IMR-90 (cell line): ENCODE measurements at regions not wholly inside any gene's neighbourhood (a gene's known extent, or its start where the extent isn't known, plus 50 kb on each side); places are given as distances from the start of the nearest gene placed in this dataset.

Source experiments
- ATAC-seq: fragments of 200-7000 bp; cut with Tn5 transposase; 2 replicates; pipeline ENCODE4 v1.9.1; 2020; ENCODE audit warnings: low read depth, mild to moderate bottlenecking, moderate library complexity
- BruUV-seq: library from RNA; stranded (reverse); fragments of 400-500 nt; replicated peaks from 2 replicates; lab custom pipeline; 2021; lab: Mats Ljungman, UMichigan
- CTCF ChIA-PET: fragments of 300-600 bp; formaldehyde crosslinking; extraction: SDS; loops from one replicate; lab custom pipeline; 2021; ENCODE audit warnings: antibody characterized with exemption; lab: Yijun Ruan, JAX
- POLR2A ChIA-PET: fragments of 300-600 bp; sonication (Branson Sonifier 250); formaldehyde crosslinking; loops from one replicate; lab custom pipeline; 2022; ENCODE audit warnings: antibody characterized with exemption; ENCODE audit not compliant: unreplicated experiment; lab: Charles Lee
- DNase-seq: peaks from one replicate; pipeline ENCODE4 v3.0.0; 2013
- H2AFZ ChIP-seq: replicated peaks from 2 replicates; pipeline ENCODE3; 2013; ENCODE audit warnings: low read length, mild to moderate bottlenecking; ENCODE audit not compliant: poor library complexity
- H2AK5ac ChIP-seq: 2 replicates; pipeline ENCODE4 v1.6.1; 2013; ENCODE audit warnings: low read depth, low read length, inconsistent platforms
- H2AK9ac ChIP-seq: replicated peaks from 2 replicates; pipeline ENCODE3; 2013; ENCODE audit warnings: mild to moderate bottlenecking, low read depth, low read length, moderate library complexity; ENCODE audit not compliant: poor library complexity
- H2BK120ac ChIP-seq: 2 replicates; pipeline ENCODE4 v1.6.1; 2013; ENCODE audit warnings: low read depth, low read length, inconsistent platforms
- H2BK15ac ChIP-seq: 3 replicates; pipeline ENCODE4 v1.6.1; 2013; ENCODE audit warnings: low read depth, low read length, inconsistent platforms
- H2BK20ac ChIP-seq: 2 replicates; pipeline ENCODE4 v1.6.1; 2013; ENCODE audit warnings: low read depth, mild to moderate bottlenecking, inconsistent platforms, low read length, moderate library complexity
- H2BK5ac ChIP-seq: 2 replicates; pipeline ENCODE4 v1.6.1; 2013; ENCODE audit warnings: mild to moderate bottlenecking, low read depth, low read length, inconsistent platforms; ENCODE audit not compliant: poor library complexity, severe bottlenecking
- H3K14ac ChIP-seq: replicated peaks from 2 replicates; pipeline ENCODE4 v1.6.1; 2013; ENCODE audit warnings: low read depth, low read length, inconsistent platforms
- H3K18ac ChIP-seq: 2 replicates; pipeline ENCODE4 v1.6.1; 2013; ENCODE audit warnings: low read depth, low read length, control low read depth
- H3K23ac ChIP-seq: 2 replicates; pipeline ENCODE4 v1.6.1; 2013; ENCODE audit warnings: low read depth, low read length, inconsistent platforms
- H3K27ac ChIP-seq: 2 replicates; pipeline ENCODE4 v1.5.1; 2013; ENCODE audit warnings: mild to moderate bottlenecking, control low read depth, low read length; ENCODE audit not compliant: insufficient read depth
- H3K27me3 ChIP-seq: 2 replicates; pipeline ENCODE4 v1.6.1; 2013; ENCODE audit warnings: low read length; ENCODE audit not compliant: control insufficient read depth, insufficient read depth
- H3K36me3 ChIP-seq: 2 replicates; pipeline ENCODE4 v1.6.1; 2013; ENCODE audit warnings: low read length, mixed read lengths; ENCODE audit not compliant: control insufficient read depth, insufficient read depth
- H3K4ac ChIP-seq: 2 replicates; pipeline ENCODE4 v1.6.1; 2013; ENCODE audit warnings: low read depth, low read length, inconsistent platforms
- H3K4me1 ChIP-seq: 2 replicates; pipeline ENCODE4 v1.6.1; 2013; ENCODE audit warnings: low read length, mixed read lengths; ENCODE audit not compliant: control insufficient read depth, insufficient read depth
- H3K4me2 ChIP-seq: 2 replicates; pipeline ENCODE4 v1.6.1; 2013; ENCODE audit warnings: low read depth, mild to moderate bottlenecking, control low read depth, low read length, moderate library complexity
- H3K4me3 ChIP-seq: 2 replicates; pipeline ENCODE4 v1.5.1; 2013; ENCODE audit warnings: low read depth, mild to moderate bottlenecking, control low read depth, low read length, moderate library complexity; ENCODE audit not compliant: insufficient read depth
- H3K56ac ChIP-seq: 2 replicates; pipeline ENCODE4 v1.6.1; 2013; ENCODE audit warnings: low read length, inconsistent platforms; ENCODE audit not compliant: insufficient read depth; ENCODE audit errors: extremely low read depth
- H3K79me1 ChIP-seq, 2 experiments: 2 replicates each; pipeline ENCODE4 v1.6.1; 2013; ENCODE audit warnings: low read length in 2 of 2, inconsistent platforms in 1 of 2, low read depth in 1 of 2
- H3K9ac ChIP-seq: 2 replicates; pipeline ENCODE4 v1.6.1; 2013; ENCODE audit warnings: low read depth, low read length, control low read depth
- H3K9me1 ChIP-seq: 2 replicates; pipeline ENCODE4 v1.6.1; 2013; ENCODE audit warnings: low read length, inconsistent platforms; ENCODE audit not compliant: insufficient read depth
- H3K9me3 ChIP-seq: 2 replicates; pipeline ENCODE4 v1.6.1; 2013; ENCODE audit warnings: low read length; ENCODE audit not compliant: control insufficient read depth, insufficient read depth
- H4K20me1 ChIP-seq: 2 replicates; pipeline ENCODE4 v1.6.1; 2013; ENCODE audit warnings: low read length, inconsistent platforms; ENCODE audit not compliant: insufficient read depth
- H4K5ac ChIP-seq: 2 replicates; pipeline ENCODE4 v1.6.1; 2013; ENCODE audit warnings: mild to moderate bottlenecking, low read depth, low read length, control low read depth
- H4K8ac ChIP-seq, 2 experiments: 2 replicates each; pipeline ENCODE4 v1.6.1; 2013; ENCODE audit warnings: low read depth in 2 of 2, low read length in 2 of 2, control low read depth in 1 of 2, inconsistent platforms in 1 of 2
- H4K91ac ChIP-seq: 2 replicates; pipeline ENCODE4 v1.6.1; 2013; ENCODE audit warnings: low read depth, low read length, inconsistent platforms; ENCODE audit not compliant: insufficient read depth
- FOS ChIP-seq: fragments of 150-350 bp; IDR thresholded peaks from 2 replicates; pipeline ENCODE4 v1.6.1; 2016; ENCODE audit warnings: low read depth, low read length
- WGBS, 2 experiments: methylation state at CpG; one replicate each; pipeline versions ENCODE4 v1.1.5 to v1.1.7; 2013; ENCODE audit warnings: missing lambda C conversion rate in 2 of 2; ENCODE audit not compliant: insufficient read length in 1 of 2; ENCODE audit errors: extremely low coverage in 2 of 2; 5-methylcytosine and 5-hydroxymethylcytosine counted together
- dilution Hi-C: fragments of 300-500 bp; cut with HindIII; formaldehyde crosslinking; loops from one replicate; pipeline ENCODE4 v1.14.3; 2018; ENCODE audit warnings: low sequenced_read_pairs; ENCODE audit not compliant: unreplicated experiment
- in situ Hi-C: fragments of 300-500 bp; cut with MboI; formaldehyde crosslinking; loops from 3 replicates; pipeline ENCODE4 v1.14.3; 2019; ENCODE audit warnings: low sequenced_read_pairs, inconsistent platforms, mixed read lengths
- intact Hi-C: fragments of 100-400 bp; cut with micrococcal nuclease; formaldehyde crosslinking; loops from 2 replicates; pipeline ENCODE4 v1.10.0; 2022
- TF ChIP-seq, protein P1 (sequence below): conservative IDR thresholded peaks from 2 replicates; pipeline ENCODE4 v1.5.1; 2012; ENCODE audit warnings: mild to moderate bottlenecking, low read depth, low read length, improper control_type of control experiment
- TF ChIP-seq, protein P2 (sequence below): fragments of 150-350 bp; IDR thresholded peaks from 2 replicates; pipeline ENCODE4 v1.6.1; 2017; ENCODE audit warnings: mild to moderate bottlenecking, antibody characterized with exemption, low read length, low read depth

DNA sequence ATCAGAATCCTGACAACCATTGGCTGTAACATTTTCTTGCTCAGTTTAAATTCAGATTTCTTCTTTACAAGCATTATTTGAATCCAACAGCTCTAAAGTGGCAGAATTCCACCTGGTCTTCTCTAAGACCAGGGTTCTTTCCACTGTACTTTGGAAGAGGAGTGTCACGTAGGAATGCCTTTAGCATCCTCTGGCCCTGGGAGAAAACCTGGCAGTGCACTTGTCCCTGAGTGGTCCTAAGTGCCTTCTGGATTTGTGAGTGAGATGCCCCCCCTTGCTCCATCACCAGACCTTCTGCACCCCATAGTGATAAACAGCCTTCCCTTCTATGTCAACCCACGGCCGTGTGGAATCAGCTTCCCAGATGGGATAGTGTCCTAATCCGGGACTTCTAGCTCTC lies 57.1 kb upstream of the NHLH2 start:
- Histone ChIP-seq H3K56ac (no peak overlapping the region), H3K4me2 (no peak overlapping the region), H3K18ac (no peak overlapping the region), H3K27me3 (no peaks in the 10 kb centered on the region), H3K4me3 (no peak overlapping the region), H2BK15ac (no peak overlapping the region), H3K79me1 (no peaks in the 10 kb centered on the region), H3K27ac (no peak overlapping the region), H2AK9ac (no peak overlapping the region), H3K9me1 (no peaks in the 10 kb centered on the region), H2AFZ (no peak overlapping the region), H4K8ac (no peak overlapping the region), H3K4ac (no peak overlapping the region), H3K36me3 (no peaks in the 10 kb centered on the region), H3K14ac (no peak overlapping the region), H4K91ac (no peak overlapping the region), H4K20me1 (no peaks in the 10 kb centered on the region), H2BK120ac (no peak overlapping the region), H4K5ac (no peak overlapping the region), H2BK5ac (no peak overlapping the region), H2AK5ac (no peak overlapping the region), H3K4me1 (no peaks in the 10 kb centered on the region), H3K9ac (no peak overlapping the region), H3K23ac (no peak overlapping the region), H2BK20ac (no peak overlapping the region), H3K9me3 (no peaks in the 10 kb centered on the region)
- ATAC-seq (no peak), DNase-seq (no peak)
- TF ChIP-seq, protein P1, sequence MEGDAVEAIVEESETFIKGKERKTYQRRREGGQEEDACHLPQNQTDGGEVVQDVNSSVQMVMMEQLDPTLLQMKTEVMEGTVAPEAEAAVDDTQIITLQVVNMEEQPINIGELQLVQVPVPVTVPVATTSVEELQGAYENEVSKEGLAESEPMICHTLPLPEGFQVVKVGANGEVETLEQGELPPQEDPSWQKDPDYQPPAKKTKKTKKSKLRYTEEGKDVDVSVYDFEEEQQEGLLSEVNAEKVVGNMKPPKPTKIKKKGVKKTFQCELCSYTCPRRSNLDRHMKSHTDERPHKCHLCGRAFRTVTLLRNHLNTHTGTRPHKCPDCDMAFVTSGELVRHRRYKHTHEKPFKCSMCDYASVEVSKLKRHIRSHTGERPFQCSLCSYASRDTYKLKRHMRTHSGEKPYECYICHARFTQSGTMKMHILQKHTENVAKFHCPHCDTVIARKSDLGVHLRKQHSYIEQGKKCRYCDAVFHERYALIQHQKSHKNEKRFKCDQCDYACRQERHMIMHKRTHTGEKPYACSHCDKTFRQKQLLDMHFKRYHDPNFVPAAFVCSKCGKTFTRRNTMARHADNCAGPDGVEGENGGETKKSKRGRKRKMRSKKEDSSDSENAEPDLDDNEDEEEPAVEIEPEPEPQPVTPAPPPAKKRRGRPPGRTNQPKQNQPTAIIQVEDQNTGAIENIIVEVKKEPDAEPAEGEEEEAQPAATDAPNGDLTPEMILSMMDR: no peak
- TF ChIP-seq, protein P2, sequence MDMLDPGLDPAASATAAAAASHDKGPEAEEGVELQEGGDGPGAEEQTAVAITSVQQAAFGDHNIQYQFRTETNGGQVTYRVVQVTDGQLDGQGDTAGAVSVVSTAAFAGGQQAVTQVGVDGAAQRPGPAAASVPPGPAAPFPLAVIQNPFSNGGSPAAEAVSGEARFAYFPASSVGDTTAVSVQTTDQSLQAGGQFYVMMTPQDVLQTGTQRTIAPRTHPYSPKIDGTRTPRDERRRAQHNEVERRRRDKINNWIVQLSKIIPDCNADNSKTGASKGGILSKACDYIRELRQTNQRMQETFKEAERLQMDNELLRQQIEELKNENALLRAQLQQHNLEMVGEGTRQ: no peak
- no peak for TF ChIP-seq FOS
- CTCF ChIA-PET: interaction anchor here (0.6 kb wide), 1 partner anchor 47 kb away, joined by 9 read pairs; no protein-coding TSS in a partner anchor
- POLR2A ChIA-PET: no interaction called here
- no TSS peak for BruUV-seq
- intact Hi-C loops (no loop called here), dilution Hi-C loops (no loop called here), in situ Hi-C loops (no loop called here)
- WGBS, 2 experiments: no CpG with 5 or more reads among the region's 4 CpGs
